GM21526 (cell line): ENCODE measurements at regions not wholly inside any gene's neighbourhood (a gene's known extent, or its start where the extent isn't known, plus 50 kb on each side); places are given as distances from the start of the nearest gene placed in this dataset.

Experiments
- ATAC-seq: cut with Tn5 transposase; IDR thresholded peaks from one replicate; pipeline ENCODE4 v1.9.1; 2021; ENCODE audit warnings: moderate library complexity; ENCODE audit not compliant: unreplicated experiment, low FRiP score

DNA sequence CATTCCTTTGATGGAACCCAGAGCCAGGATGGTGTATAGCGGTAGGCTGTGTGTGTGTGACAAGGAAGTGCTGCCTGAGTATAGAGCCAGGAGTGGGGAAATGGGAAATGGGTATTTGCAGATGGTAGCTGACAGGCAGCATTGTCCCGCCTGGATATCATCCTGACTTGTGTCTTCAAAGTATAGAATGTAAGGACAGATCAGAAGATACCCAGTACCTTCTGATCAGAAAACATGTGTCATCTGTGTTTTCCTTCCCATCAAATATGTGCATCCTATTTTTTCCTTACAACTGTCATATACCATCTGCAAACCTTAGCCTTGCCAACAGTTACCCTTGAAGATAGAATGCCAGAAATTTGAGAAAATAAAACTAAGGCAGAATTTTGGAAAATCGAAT, 146.2 kb upstream of the CBLB start:
- no peak for ATAC-seq

- ATAC-seq, result no peak
These were observed 149.3 kb upstream of the CBLB start for GRCh38 chr3:106018102-106018501.

DNA sequence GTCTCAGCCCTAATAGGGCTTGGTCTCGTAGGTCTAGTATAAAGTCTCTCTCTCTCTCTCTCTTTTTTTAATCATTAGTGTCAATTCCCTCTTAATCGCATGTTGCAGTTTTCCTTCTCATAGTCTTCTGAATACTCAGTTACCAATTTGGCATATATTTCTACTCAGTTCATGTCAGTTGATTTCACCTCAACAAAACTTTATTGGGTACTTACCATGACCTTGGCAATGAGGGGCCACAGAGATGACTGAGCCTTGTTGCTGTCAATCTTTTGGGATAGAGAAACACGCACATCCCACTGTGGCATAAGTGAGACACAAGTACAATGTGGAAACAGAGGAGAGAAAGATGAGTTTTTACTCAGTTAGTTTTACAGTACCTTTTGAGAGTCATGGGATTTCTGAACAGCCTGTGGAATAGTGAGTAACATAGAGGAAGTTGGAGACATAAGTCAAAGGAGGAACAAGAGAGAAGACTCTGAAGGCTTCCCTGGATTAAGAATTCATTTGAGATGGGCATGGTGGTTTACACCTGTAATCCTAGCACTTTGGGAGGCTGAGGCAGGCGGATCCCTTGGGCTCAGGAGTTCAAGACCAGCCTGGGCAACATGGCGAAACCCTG, 150.2 kb upstream of the CBLB start:
- no peak for ATAC-seq

DNA sequence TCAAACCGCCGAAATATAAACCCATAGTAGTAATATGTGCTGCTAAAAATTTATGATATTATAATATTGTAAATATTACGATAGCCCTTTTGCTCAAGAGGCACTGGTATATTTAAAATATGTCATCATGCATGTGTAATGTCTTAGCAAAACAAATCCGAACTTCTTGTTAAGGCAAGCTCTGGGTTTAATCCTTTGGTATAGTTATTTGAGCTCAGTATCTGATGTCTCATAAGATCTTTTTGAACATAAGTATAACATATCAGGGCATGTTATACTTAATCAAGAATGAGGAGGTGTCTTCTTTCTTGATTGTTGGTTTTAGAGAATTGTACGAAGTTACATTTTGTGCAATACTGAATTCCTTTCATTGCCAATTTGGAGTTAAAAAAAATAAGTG, 154.1 kb upstream of the CBLB start:
- ATAC-seq, result no peak

GRCh38 chr3:106025151-106025722, 156.4 kb upstream of the CBLB start:
- ATAC-seq, result no peak

GRCh38 chr3:106029954-106030626, 161.3 kb upstream of the CBLB start:
- ATAC-seq, result no peak

GRCh38 chr3:106030627-106030963, 161.8 kb upstream of the CBLB start:
- ATAC-seq, result no peak

DNA sequence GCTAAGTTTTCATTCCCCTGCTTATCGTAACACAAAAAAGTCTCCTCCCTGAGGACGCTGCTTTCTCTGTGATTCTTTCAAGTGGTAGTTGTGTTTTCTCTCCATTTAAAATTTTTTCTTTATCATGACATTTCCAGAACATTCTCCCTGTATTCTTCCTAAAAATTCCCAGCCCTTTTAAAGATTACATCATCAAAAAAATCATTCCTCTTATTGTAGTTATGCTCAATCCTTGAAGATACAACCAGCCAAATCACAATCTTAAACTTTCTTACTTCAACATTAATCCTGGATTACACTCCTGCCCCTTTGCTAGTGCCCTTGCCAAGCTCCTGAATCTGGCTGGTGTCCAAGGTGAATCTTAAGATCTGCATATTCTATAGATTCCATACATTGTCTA, 163.7 kb upstream of the CBLB start:
- ATAC-seq, result no peak

- no peak for ATAC-seq
These were observed 164.8 kb upstream of the CBLB start for GRCh38 chr3:106033654-106034053.

- no peak for ATAC-seq
These were observed 165.5 kb upstream of the CBLB start for GRCh38 chr3:106034313-106034712.

DNA sequence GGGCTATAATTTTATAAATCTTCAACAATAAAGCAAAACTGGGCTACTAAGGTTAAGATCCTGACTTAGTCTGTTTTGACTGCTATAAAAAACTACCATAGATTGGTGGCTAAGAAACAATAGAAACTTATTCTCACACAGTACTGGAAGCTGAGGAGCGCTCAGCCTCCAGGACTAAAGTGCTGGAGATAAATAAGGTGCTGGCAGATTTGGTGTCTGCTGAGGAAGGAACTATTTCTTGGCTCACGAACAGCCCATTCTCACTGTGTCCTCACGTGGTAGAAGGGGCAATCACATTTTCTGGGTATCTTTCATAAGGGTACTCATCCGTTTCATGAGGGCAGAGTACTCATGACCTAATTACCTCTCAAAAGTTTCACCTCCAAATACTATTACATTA, 166.8 kb upstream of the CBLB start:
- ATAC-seq, result no peak

GRCh38 chr3:106036696-106037095, 167.9 kb upstream of the CBLB start:
- no peak for ATAC-seq

DNA sequence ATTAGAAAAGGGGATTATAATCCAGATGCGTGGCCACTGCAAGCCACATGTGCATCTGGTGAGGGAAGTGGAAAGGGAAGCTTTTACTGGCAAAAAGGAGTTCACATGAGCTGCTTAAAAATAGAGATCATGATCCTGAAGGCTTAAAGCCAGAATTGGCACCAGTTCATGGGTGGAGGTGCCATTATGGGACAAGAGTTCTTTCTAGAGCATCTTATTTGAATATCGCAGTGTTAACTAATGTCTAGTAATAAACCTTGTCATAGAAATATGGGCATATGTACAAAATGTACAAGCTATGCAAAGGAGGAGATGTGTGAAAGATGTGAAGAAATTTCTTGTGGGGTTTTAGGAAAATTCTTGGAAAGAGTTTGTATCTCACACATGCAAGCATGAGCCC, 178.4 kb upstream of the CBLB start:
- ATAC-seq, result no peak

DNA sequence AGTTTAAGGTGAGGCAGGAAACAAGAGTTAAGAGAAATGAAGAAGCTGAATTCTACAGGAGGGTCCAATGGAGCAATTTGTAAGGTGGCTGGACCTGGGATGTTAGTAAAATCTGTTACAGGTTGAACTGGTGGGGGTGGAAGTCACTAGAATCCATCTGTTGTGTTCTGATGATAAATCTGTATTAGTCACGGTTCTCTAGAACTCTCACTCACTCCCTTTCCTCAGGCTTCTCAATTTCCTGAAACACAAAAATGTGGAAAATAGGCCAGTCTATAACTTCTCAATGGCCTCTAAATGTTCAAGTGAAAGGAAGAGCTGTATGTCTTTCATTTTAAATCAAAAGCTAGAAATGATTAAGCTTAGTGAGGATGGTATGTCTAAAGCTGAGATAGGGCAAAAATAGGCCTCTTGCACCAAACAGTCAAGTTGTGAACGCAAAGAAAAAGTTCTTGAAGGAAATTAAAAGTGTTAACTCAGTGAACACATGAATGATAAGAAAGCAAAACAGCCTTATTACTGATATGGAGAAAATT, 180.2 kb upstream of the CBLB start:
- ATAC-seq, result no peak

GRCh38 chr3:106049821-106050220, 181.0 kb upstream of the CBLB start:
- ATAC-seq, result no peak

GRCh38 chr3:106056931-106057330, 188.1 kb upstream of the CBLB start:
- ATAC-seq, result no peak

DNA sequence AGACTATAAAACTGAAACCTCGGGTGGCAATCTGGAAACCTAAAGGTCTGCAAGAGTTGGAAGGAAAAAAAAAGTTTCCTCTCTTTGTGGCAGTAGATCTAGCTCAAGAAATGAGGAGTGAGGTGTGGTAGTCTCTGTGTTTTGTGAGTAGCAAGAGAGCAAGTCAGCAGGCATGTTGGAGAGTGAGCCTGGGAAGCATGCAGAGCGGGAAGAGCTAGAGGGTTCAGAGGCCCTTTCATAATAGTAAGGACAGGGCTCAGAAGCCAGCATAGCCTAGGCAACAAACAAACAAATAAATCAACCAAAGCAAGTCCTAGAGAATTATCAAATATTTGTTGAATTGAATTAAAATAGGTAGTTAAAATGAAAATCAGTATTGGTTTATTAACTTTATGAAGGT, 189.7 kb upstream of the CBLB start:
- ATAC-seq, result no peak

DNA sequence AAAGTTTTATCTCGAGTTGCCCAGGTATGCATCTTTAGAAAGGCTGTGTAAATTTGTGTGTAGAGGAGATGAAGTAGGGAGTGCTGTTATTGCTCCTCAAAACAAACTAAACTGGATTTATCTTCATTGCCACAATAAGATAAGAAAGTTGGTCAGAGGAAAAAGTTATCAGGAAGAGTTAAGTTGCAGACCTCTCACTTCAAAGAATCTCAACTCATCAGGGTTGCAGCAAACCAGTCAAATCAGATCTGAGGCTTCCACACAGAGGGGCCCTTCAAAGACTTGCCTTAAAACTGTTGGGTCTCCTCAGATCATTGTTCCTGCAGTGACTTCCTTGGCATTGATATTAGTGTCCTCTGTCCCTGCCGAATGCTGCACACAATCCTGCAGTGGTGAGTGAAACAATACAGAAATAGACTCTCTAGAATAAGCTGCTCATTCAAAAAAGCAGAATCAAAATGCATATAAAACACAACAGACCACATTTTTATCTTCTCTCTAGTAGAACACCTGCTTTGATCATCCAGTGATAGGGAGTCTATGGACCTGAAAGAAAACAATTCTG, 191.2 kb upstream of the CBLB start:
- ATAC-seq, result no peak

DNA sequence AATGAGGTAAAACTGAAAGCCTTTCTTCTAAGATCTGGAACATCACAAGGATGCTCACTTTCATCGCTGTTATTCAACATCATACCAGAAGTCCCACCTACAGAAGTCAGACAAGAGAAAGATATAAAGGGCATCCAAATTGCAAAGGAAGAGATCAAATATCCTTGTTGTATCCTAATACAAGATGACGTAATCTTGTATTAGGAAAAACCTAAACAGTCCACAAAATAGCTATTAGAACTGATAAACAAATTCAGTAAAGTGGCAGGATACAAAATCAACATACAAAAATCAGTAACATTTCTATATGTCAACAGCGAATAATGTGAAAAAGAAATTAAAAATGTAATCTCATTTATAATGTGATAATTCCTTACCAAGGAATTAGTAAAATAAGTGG, 195.1 kb upstream of the CBLB start:
- ATAC-seq, result no peak

DNA sequence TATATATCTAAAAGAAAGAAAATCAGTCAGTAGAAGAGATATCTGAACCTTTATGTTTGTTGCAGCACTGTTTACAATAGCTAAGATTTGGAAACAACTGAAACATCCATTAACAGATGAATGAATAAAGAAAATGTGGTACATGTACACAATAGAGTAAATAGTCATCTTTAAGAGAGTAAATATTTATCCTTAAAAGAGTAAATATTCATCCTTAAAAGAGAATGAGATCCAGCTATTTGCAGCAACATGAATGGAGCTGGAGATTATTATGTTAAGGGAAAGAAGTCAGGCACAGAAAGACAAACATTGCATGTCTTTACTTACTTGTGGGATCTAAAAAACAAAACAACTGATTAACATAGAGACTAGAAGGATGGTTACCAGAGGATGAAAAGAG, 197.0 kb upstream of the CBLB start:
- no peak for ATAC-seq

- peak; percentile 81 for ATAC-seq
These were observed 198.9 kb upstream of the CBLB start for GRCh38 chr3:106067711-106068110.

DNA sequence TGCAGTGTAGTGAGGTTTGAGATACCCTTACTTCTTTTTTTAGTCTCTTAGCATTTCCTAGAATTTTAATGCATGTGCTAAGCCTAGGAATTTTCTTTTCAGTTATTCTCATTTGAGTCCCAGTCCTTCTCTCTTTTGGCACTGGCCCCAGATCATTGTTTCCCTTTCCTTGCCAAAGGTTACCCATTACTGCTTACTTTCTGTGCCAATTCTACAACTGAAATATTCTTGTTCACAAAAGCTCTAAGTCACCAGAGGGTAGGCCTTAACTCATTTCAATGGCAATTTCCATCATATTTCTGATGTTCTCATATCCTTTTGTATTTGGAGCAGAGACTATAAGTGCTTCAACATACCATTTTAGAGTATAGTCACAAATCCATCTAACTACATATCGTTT, 199.6 kb upstream of the CBLB start:
- ATAC-seq, result no peak
